ENCODE measurements at regions not wholly inside any gene's neighbourhood (a gene's known extent, or its start where the extent isn't known, plus 50 kb on each side); places are given as distances from the start of the nearest gene placed in this dataset.
"Not testable (repeated sequence)": the region's sequence is repeated elsewhere in the genome, so short reads cannot be mapped to it uniquely, and the experiment has no call there.

GRCh38 chr6:144922120-144922722, 637.1 kb downstream of the UTRN start:
- no peak overlapping the region for H3K27ac Mint-ChIP-seq
- peaks cover 24 to 29% of the 10 kb centered on the region in 2 experiments for H3K4me1 Mint-ChIP-seq
- no peak overlapping the region for H2AK5ac ChIP-seq (ENCODE audit: insufficient read length, low read length)
- no peak overlapping the region for H3K9ac ChIP-seq (ENCODE audit: extremely low read depth, insufficient read length, low read length)
- no peak overlapping the region for H3K4me2 ChIP-seq (ENCODE audit: insufficient read depth, insufficient read length, low read length)
- H3K4me3 Mint-ChIP-seq, result no peak overlapping the region
- no peak overlapping the region for H2AFZ ChIP-seq (ENCODE audit: low read length)
- H3K79me1 ChIP-seq (ENCODE audit: insufficient read depth, low read depth, low read length, poor library complexity, severe bottlenecking), result no peaks in the 10 kb centered on the region
- no peak overlapping the region for H2BK12ac ChIP-seq (ENCODE audit: insufficient read length, low read depth, low read length)
- no peak overlapping the region for H4K8ac ChIP-seq (replicated peaks; ENCODE audit: insufficient read length, low read depth, low read length)
- no peaks in the 10 kb centered on the region for H3K27me3 ChIP-seq (ENCODE audit: insufficient read depth, low read length)
- no peak overlapping the region for H3K56ac ChIP-seq (ENCODE audit: insufficient read length, low read depth, low read length)
- H3K18ac ChIP-seq (ENCODE audit: insufficient read length, low read depth, low read length), result no peak overlapping the region
- H3K23me2 ChIP-seq (ENCODE audit: insufficient read length, low read depth, low read length, poor library complexity, severe bottlenecking), result no peaks in the 10 kb centered on the region
- WGBS (ENCODE audit: extremely low coverage, insufficient read length, low lambda C conversion rate), result no CpG with 5 or more reads among the region's 3 CpGs
- no peak overlapping the region for H3K4ac ChIP-seq (ENCODE audit: low read depth, low read length)
- peaks cover 4 to 23% (median 22%) of the 10 kb centered on the region in 3 experiments; a peak in 6 of 7 replicates for H3K36me3 Mint-ChIP-seq (ENCODE audit: insufficient read depth in 1 of 3, low read depth in 3 of 3)
- H2BK20ac ChIP-seq (ENCODE audit: low read depth, low read length, poor library complexity, severe bottlenecking), result no peak overlapping the region
- no peak for DNase-seq
- no peaks in the 10 kb centered on the region for H3K79me2 ChIP-seq (ENCODE audit: insufficient read depth, low read length)
- no peak overlapping the region for H4K91ac ChIP-seq (ENCODE audit: insufficient read length, low read depth, low read length)
- peaks cover 0 to 5% of the 10 kb centered on the region in 2 experiments for H3K9me3 Mint-ChIP-seq
- H3T11ph ChIP-seq (ENCODE audit: low read length), result no peak overlapping the region
- no peak overlapping the region for H2BK15ac ChIP-seq (ENCODE audit: low read depth, low read length)
- no peak overlapping the region for H3K27ac ChIP-seq (ENCODE audit: insufficient read length, low read depth, low read length)
- H3K9me3 ChIP-seq (ENCODE audit: control insufficient read depth, low read depth, low read length), result peaks cover 5% of the 10 kb centered on the region
- H4K20me1 ChIP-seq (ENCODE audit: control insufficient read depth, insufficient read depth, insufficient read length), result no peaks in the 10 kb centered on the region
- TF ChIP-seq CTCF (conservative IDR thresholded peaks at IDR 0.05), result no peak
- no peak overlapping the region for H3K23ac ChIP-seq (ENCODE audit: insufficient read length, low read depth, low read length)
- no peak overlapping the region for H4K5ac ChIP-seq (ENCODE audit: insufficient read length, low read depth, low read length)
- no peak overlapping the region for H3K14ac ChIP-seq (ENCODE audit: insufficient read depth, low read length)
- peaks cover 6% of the 10 kb centered on the region for H3K27me3 Mint-ChIP-seq (ENCODE audit: low read depth)
- peaks cover 3% of the 10 kb centered on the region for H3K4me1 ChIP-seq (ENCODE audit: insufficient read depth, low read length)
- H2BK120ac ChIP-seq (ENCODE audit: low read depth, low read length, poor library complexity, severe bottlenecking), result no peak overlapping the region
- H2BK5ac ChIP-seq (ENCODE audit: insufficient read length, low read length), result no peak overlapping the region

GRCh38 chr6:144922771-144923490, 637.8 kb downstream of the UTRN start:
- not testable (repeated sequence) for H3K14ac ChIP-seq (ENCODE audit: insufficient read depth, low read length); H4K8ac ChIP-seq (replicated peaks; ENCODE audit: insufficient read length, low read depth, low read length); H4K20me1 ChIP-seq (ENCODE audit: control insufficient read depth, insufficient read depth, insufficient read length); H2BK15ac ChIP-seq (ENCODE audit: low read depth, low read length); H3K4me3 Mint-ChIP-seq; H2BK12ac ChIP-seq (ENCODE audit: insufficient read length, low read depth, low read length); H3K4me2 ChIP-seq (ENCODE audit: insufficient read depth, insufficient read length, low read length); H4K5ac ChIP-seq (ENCODE audit: insufficient read length, low read depth, low read length); H3K9ac ChIP-seq (ENCODE audit: extremely low read depth, insufficient read length, low read length); H3T11ph ChIP-seq (ENCODE audit: low read length); H2BK120ac ChIP-seq (ENCODE audit: low read depth, low read length, poor library complexity, severe bottlenecking); H3K79me1 ChIP-seq (ENCODE audit: insufficient read depth, low read depth, low read length, poor library complexity, severe bottlenecking); H3K27ac ChIP-seq (ENCODE audit: insufficient read length, low read depth, low read length); H3K27ac Mint-ChIP-seq; DNase-seq; H2BK20ac ChIP-seq (ENCODE audit: low read depth, low read length, poor library complexity, severe bottlenecking); H2AFZ ChIP-seq (ENCODE audit: low read length); H3K27me3 Mint-ChIP-seq (ENCODE audit: low read depth); H3K4me1 ChIP-seq (ENCODE audit: insufficient read depth, low read length); H3K9me3 Mint-ChIP-seq; H3K18ac ChIP-seq (ENCODE audit: insufficient read length, low read depth, low read length); H2BK5ac ChIP-seq (ENCODE audit: insufficient read length, low read length); H2AK5ac ChIP-seq (ENCODE audit: insufficient read length, low read length); H3K79me2 ChIP-seq (ENCODE audit: insufficient read depth, low read length); H3K56ac ChIP-seq (ENCODE audit: insufficient read length, low read depth, low read length); H3K9me3 ChIP-seq (ENCODE audit: control insufficient read depth, low read depth, low read length); H4K91ac ChIP-seq (ENCODE audit: insufficient read length, low read depth, low read length); H3K4ac ChIP-seq (ENCODE audit: low read depth, low read length); H3K23ac ChIP-seq (ENCODE audit: insufficient read length, low read depth, low read length); H3K23me2 ChIP-seq (ENCODE audit: insufficient read length, low read depth, low read length, poor library complexity, severe bottlenecking); H3K27me3 ChIP-seq (ENCODE audit: insufficient read depth, low read length)
- peaks cover 4 to 23% (median 22%) of the 10 kb centered on the region in 3 experiments; a peak in 6 of 7 replicates for H3K36me3 Mint-ChIP-seq (ENCODE audit: insufficient read depth in 1 of 3, low read depth in 3 of 3)
- H3K4me1 Mint-ChIP-seq, result peaks cover 24 to 29% of the 10 kb centered on the region in 2 experiments
- no CpG with 5 or more reads among the region's 5 CpGs for WGBS (ENCODE audit: extremely low coverage, insufficient read length, low lambda C conversion rate)

Measured in H9 (cell line).